ENCODE measurements at regions not wholly inside any gene's neighbourhood (a gene's known extent, or its start where the extent isn't known, plus 50 kb on each side); places are given as distances from the start of the nearest gene placed in this dataset.
"Not testable (repeated sequence)": the region's sequence is repeated elsewhere in the genome, so short reads cannot be mapped to it uniquely, and the experiment has no call there.

DNA sequence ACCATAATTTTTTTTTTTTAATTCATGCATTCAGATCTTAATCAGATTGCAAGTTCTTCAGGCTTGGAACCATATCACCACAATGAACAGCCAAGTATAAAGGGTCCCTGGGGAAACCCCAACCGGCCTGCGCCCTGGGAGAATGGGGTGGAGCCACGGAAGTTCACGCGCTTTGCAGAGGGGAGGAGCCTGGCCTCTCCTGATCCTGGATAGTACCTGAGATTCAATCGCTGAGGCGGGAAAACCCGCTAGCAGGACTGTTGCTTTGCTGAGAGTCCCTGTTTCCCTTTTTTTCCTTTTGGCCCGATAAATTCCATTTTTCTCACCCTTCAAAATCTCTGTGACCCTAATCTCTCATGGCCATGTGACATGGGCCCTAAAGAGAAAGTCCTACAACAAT lies 385.1 kb downstream of the IRS2 start:
- no peak for DNase-seq (ENCODE audit: low read depth, low spot score)

DNA sequence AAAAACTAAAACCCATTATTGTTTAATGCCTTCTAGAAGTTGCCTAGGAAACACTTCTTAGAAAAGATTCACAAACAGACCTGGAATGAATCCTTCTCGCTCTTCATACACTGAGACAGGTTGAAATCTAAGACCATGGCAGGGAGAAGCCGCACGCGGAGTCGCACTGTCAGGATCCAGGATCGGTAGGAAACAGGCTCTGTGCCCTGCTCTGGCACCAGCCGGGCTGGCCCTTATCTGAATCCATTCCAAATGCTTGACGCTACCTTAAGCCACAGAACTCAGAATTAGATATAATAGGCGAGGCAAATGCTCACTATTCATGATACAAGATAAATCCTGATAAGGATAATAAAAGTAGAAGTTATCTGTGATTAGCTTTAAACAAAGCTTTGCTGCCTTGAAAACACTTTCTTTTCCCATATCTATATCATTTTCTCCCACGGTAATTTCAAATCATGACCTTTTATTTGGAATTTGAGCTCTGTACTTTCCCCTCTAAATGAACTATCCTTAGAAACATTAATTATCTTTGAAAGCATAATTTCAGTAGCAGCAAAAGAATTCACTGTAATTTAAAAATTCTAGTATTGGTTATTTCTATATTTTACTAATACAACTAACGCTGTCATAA lies 385.6 kb downstream of the IRS2 start:
- no peak for DNase-seq (ENCODE audit: low read depth, low spot score)

DNA sequence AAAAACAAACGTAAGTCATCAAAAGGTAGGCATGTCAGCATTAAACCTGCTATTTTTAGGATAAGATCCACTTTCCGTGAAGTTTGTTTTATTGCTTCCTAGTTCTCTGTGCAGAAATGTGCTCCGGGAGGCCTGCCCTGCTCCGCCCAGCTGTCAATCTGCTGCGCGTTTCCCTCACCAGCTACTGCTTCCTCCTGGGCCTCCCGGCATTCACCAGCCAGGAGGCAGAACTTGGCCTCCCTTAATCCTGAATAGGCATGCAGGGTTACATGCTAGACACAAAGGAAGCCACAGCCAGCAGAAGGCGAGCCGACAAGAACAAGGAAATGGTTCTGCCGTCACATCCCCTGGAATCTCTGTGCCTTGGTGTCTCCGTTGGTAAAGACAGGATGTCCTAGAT lies 386.2 kb downstream of the IRS2 start:
- peak; percentile 7 for DNase-seq (ENCODE audit: low read depth, low spot score)

DNA sequence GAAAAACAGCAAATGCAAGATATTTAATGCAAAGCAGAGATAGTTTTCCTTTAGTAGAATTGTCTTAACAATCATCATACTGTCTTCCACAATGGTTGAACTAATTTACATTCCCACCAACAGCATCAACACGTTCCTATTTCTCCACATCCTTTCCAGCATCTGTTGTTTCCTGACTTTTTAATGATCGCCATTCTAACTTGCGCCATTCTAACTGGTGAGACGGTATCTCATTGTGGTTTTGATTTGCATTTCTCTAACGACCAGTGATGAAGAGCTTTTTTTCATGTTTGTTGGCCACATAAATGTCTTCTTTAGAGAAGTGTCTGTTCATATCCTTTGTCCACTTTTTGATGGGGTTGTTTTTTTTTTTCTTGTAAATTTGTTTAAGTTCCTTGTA lies 388.3 kb downstream of the IRS2 start:
- not testable (repeated sequence) for DNase-seq (ENCODE audit: low read depth, low spot score)

DNA sequence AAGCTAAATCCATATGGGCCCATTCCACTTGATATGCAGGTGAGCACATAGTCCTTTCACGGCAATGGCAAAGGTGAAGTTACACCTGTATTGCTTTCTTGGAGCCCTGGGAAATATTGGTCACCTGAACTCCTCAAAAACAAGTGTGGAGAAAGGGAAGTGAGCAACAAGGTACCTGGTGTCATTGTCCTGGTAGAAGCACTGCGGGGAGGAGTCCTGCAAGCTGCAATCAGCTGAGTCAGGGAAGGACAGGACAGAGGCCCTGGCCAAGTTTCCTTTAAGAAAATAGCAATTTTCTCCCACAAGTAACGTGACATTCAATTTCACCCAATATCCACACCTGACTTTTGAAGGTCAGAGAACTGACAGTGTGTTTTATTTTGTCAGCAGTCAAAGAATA lies 389.1 kb downstream of the IRS2 start:
- DNase-seq (ENCODE audit: low read depth, low spot score), result no peak

DNA sequence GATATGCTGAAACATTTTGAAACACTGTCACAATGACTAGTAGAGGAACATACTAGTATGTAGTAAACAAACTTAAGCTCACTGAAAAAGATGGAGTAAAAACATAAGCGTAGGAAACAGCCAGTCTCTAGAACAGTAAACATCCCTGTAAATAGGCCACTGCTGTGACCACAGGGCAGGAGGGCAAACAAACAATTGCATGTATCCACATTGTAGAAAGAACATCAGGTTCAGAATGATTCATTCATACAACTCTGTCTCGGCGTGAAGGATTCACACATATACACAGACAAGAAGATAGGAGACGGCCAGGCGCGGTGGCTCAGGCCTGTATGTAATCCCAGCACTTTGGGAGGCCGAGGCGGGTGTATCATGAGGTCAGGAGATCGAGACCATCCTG lies 390.1 kb downstream of the IRS2 start:
- no peak for DNase-seq (ENCODE audit: low read depth, low spot score)

DNA sequence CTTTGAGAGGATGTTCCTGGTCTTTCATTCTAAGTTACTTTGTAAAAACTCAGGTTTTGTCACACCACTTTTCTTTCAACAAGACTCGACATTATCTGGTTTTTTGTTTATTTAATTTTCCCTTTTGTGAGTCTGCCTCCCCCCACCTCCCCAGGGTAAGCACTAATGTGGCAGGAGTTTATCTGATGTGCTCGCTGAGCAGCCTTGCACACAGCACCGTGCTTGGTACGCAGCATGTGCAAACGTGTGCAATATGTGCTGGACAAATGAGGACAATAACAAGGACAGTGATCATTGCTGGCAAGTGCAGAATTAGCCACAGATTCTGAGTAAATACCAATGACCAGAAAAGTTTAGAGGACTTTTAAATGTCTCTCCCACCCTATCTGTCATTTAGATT lies 391.4 kb downstream of the IRS2 start:
- no peak for DNase-seq (ENCODE audit: low read depth, low spot score)

DNA sequence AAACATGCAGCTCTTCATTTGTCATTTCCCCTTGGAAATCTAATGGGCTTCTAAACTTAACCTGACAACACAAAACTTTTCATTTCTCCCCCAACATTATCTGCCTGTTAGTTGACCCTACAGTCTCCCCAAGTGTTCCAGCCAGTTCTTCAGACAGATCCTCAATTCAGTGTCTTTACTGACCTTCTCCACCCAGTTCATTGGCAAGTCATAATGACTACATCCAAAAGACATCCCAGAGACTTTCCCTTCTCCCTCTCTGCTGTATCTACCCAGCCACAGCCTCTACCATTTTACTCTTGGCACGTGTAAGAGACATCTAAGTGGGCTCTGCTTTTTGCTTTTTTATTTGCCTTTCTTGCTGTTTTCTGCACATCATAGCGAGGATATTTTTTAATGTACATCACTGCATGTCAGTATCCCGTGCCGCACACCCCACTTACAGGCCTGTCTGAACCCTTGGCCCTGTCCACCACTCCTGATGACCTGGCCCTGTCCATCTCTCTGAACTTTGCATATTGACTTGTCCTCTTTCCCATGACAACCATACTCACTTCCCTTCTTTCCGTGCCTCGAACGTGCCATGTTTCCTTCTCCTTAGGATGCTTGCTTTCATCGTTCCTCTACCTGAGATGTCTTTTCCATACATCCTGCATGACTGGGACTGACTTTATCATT lies 391.9 kb downstream of the IRS2 start:
- no peak for DNase-seq (ENCODE audit: low read depth, low spot score)

DNA sequence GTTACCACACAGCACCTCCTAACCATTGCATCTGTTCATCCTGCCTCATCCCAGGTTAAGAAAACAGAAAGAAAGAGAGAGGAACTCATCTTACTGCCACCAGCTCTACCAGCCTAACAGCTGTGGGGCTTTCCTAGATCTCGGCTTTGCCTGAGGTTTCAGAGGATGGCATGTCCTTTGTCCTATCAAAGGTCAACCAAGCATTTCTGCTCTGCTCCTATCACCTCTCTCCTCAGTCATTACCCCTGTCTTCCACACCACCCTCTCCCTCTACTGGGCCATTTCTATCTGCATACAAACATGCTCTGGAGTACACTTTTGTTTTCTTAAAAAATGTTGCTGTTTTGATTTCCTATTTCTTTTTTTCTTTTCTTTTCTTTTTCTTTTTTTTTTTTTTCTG lies 393.3 kb downstream of the IRS2 start:
- no peak for DNase-seq (ENCODE audit: low read depth, low spot score)

DNA sequence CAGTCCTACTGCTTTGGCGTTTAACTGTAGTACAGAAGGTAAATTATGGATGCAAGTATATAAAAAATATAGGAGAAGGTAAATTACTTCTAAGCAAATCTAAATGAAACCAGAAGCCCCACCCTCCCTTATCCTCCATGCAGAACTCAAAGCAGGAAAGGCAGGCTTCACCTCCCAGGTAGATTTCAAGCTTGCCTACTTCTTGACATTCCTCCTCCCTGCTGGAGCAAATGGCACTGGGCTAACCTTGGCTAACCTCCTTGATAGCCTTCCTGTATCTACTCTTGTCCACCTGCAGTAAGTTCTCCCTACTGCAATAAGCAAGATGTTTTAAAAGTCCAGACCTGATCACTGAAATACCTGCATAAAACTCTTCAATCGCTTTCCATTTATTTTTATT lies 396.0 kb downstream of the IRS2 start:
- no peak for DNase-seq (ENCODE audit: low read depth, low spot score)

DNA sequence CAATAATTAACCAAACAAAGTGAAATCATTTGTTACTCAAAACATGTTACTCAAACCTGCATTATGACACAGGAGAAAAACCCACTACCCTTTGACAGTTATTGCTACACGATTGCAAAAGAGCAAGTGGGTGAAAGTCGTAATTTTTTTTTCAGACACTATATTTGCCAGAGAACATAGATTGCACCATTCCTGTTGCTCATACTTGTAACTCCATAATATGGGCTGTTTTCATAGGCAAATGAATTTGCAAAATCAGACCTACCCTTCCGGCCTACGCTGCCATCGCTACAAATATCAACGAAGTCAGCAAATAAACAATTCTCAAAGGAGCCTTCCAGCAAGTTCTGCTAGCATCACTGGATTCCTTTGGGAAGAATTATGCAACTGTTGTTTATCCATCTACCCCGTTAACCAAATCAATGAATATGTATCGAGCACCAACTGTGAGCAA lies 396.5 kb downstream of the IRS2 start:
- no peak for DNase-seq (ENCODE audit: low read depth, low spot score)

DNA sequence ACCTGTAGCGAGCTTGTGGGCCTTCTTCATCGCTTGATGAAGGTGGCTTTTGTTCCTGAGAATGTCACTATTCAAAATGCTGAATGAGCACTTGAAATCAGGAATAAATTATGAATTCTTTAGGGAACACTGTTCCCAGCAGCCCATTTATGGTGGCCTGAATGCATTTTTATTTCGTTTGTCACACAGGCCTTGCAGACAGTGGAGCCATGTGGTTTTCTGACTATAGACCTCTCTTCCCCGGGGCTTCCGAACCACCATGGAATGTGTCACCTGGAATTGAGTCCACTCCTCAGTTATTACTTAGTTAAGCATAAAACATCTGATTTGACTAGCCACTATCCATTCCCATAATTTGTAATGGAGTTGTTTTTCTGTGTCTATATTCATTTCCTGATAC lies 396.9 kb downstream of the IRS2 start:
- no peak for DNase-seq (ENCODE audit: low read depth, low spot score)

DNA sequence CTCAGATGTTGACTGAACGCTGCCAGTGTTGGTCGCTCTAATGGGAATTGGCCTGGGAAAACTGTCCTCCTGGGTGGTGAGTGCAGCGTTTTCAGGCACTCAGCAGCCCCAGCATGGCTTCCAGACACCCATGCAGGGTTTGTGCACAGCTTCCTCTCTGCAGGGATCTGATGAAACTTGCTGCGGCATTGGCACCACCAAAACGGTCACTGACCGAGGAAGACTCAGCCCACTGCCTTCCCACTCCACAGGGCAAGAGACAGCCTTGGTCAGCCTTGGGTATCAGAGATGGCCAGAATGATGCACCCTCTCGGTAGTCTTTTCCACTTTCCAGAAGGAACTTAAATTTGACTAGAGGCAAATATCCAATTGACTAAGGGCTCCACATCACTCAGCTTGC lies 398.9 kb downstream of the IRS2 start:
- DNase-seq (ENCODE audit: low read depth, low spot score), result no peak

DNA sequence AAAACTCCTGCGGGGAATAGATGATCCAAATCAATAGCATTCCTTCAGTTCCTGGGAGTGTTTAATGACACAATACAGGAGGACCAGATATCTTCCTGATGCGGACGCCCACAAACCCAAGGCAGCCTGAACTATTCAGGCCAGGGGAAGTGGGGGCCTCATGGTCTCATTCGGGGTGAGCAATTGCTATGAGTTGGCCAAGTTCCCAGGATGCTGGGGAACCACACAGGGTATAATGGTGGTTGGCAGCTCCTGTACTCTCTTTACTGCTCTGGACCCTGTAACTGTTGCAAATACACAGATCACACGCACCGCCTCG lies 401.2 kb downstream of the IRS2 start:
- no peak for DNase-seq (ENCODE audit: low read depth, low spot score)

DNA sequence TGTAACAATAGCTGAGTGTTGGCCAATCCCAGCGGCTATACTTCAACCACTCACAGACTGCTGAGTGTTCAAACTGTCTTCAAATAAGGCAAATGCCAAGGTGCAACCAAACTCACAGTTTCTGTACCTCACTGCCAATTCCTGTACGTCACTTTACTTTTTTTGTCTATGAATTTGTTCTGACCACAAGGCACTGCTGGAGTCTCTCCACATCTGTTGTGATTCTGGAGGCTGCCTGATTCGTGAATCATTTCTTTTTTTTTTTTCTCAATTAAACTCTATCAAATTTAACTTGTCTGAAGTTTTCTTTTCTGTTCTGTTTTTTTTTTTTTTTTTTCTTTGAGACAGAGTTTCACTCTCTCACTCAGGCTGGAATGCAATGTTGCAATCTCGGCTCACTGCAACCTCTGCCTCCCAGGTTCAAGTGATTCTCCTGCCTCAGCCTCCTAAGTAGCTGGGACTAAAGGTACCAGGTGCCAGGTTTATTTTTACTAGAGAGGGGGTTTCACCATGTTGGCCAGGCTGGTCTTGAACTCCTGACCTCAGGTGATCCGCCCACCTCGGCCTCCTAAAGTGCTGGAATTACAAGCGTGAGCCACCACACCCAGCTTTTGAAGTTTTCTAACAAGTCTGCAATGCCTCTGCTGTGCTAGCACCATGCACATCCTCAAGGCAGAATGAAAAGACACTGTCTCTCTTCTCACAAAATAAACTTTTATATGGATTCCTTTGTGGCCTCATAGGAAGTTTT lies 401.7 kb downstream of the IRS2 start:
- no peak for DNase-seq (ENCODE audit: low read depth, low spot score)

DNA sequence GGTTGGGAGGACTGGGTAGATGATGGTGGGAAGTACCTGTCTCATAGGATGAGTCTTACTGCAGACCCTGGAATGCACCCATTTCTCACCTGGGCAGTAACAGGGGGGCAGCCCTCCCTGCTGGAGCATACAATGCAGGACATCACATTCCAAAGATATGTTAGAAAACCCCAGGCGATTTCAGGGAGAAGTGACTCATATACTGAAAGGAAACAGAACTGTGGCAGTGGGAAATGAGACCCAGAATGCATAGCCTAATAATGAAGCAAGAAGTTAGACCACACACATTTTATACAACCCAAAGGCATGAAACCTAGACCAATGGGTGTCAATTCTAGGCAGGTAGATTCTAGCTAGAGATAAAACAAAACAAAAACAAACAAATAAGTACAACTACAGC lies 402.7 kb downstream of the IRS2 start:
- no peak for DNase-seq (ENCODE audit: low read depth, low spot score)

DNA sequence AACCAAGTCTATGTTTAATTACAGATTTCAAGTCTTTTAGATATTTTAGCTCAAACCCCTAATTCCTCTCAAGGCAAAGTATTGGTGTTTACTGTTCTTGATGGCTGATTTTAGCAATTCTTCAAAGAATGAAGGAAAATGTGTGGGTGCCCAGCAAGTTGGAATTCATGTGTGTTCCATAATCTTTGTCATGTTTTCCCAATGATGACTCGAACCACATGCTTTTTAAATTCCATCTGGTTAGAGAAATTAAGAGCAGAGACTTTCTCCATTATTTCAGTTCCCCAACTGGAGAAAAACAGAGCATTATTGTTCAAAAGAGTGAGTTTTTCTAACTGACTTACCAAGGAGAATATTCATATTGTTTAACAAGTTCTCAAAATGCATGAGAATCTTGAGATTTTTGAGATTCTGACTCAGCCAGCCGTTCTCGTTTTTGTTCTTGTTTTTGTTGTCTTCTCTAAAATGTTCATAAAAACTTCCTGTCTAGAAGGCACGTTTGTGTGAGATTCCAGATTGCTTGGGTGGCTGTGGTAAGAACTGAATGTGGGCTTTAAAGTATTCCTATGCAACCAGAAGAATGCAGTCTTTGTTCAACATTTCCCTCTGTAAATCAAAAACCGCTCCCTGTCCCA lies 404.7 kb downstream of the IRS2 start:
- DNase-seq (ENCODE audit: low read depth, low spot score), result no peak

DNA sequence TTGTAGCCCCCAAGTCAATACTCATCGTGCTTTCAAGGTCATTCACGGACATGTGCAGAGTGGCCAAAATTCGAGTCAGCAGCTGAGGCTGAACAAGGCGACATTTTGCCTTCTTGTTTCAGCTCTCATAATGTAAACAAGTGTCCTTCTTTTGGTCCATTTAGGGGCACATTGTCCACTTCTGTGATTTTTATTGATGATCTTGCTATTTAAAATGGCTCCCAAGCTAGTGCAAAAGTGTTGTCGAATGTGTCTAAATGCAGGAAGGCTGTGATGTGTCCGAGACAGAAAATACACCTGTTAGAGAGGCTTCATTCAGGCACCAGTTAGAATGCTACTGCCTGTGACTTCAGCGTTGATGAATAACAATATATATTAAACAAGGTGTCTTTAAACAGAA lies 405.9 kb downstream of the IRS2 start:
- no peak for DNase-seq (ENCODE audit: low read depth, low spot score)

DNA sequence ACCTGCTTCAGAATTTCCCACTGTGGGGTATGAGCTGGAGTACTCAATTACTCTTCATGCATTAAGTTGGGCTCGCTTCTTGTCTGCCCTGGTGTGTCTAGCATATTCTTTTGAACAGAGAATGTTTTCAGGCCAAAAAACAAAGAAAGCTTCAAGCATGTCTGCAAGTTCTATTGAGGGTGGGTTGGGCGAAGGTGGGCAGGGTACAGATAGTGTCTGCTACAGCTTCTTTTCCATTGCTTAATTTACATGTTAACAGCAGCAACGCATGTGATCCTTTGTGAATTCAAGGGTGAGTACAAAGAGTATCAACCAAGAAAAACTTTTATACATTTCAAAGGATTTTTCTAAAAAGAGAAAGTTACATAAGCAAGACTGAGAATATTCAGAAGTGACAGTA lies 406.5 kb downstream of the IRS2 start:
- no peak for DNase-seq (ENCODE audit: low read depth, low spot score)

DNA sequence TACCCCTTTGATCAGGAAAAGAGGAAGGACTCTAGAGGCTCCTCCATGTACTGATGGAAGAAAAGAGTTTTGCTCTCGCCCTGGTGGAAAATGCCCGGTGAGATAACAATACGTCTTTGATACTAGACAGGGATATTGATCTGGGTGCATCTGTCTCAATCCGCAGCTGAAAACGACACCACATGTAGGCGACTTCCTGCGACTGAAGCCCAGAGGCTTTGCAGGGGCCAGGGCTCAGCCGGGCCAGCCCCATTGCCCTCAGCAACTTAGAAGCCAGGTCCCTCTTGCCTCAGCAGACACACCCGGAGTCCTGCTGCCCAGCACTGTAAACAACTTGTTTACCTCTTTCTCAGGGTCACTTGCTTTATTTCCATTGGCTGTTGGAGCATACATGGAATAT lies 409.4 kb downstream of the IRS2 start:
- DNase-seq (ENCODE audit: low read depth, low spot score), result no peak

DNA sequence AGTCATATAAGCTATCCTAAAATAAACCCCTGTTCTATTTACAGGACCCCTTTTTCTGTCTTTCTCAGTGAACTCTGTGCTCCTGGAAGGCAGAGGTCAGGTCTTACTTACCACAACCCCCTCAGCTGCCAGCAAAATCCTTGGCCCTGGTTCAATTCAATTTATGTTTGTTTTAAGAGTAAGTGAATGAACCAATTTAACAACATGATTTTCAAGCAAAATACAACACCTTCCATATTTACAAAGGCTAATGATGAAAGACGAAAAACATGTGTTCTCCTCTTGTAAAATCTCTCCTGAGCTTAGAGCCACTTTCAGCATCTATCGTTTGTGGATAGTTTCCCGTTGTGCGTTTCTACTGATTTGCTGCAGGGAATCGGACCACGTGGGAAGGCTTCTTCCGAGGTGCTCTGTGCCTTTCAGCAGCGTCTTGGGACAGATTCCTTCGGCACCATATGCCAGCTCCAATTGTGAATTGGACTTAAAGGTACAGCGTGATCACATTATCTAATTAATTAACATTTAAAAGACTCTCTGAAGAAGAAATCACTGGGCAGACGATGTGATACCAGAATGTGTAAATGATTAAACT lies 411.7 kb downstream of the IRS2 start:
- DNase-seq (ENCODE audit: low read depth, low spot score), result no peak

DNA sequence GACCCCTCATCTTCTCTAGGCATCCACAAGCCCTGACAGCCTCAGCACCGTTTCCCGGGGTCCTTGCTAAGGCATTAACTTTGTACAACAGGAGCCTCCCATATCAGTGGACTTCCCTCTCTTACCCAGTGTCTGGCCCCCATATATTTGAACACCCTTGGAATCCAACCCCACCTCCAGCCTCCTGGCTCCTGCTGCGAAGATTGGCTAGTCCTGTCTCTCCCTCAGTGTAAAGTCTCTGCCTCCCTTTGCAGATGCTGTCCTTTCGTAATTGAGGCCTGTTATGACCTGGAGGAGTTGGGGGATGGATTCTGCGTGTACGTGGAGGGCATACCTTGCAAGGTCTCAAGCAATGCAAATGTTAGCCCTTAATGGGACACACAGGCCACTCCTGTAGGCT lies 413.7 kb downstream of the IRS2 start:
- no peak for DNase-seq (ENCODE audit: low read depth, low spot score)
